ENCODE measurements at regions not wholly inside any gene's neighbourhood (a gene's known extent, or its start where the extent isn't known, plus 50 kb on each side); places are given as distances from the start of the nearest gene placed in this dataset.
"Not testable (repeated sequence)": the region's sequence is repeated elsewhere in the genome, so short reads cannot be mapped to it uniquely, and the experiment has no call there.

DNA sequence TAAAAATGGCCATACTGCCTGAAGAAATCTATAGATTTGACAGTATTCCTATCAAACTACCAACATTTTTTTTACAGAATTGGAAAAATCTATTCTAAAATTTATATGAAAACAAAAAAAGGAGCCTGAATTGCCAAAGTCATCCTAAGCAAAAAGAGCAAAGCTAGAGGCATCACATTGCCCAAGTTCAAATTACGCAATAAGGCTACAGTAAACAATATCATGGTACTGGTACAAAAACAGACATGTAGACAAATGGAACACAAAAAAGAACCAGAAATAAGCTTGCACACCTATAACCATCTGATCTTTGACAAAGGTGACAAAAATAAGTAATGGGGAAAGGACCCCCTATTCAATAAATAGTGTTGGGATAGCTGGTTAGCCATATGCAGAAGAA lies 50.2 kb upstream of the THSD7B start:
- DNase-seq (ENCODE audit: low read depth): no peak

DNA sequence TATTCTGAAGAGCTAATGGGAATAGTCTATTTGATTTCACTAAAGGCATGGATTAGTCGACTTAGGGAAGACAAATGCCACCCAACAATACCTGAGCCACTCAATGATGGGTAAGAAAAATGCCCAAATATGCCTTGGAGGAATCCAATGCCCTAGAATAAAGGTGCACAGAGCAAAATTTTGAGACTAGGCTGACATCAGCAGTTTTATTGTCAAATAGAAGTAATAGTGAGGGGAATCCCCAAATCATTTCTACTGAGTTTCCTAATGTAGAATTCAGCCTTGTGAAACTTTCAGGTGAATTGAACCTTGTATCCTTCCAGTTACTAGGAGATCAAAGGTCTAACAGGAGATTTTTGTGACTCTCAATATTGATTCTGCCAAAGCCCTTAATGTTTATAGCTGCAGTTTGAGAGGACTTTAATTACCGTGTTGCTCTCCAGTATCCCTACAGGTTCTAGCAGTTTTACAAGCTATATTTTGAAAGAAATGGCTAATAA lies 50.8 kb upstream of the THSD7B start:
- no peak for DNase-seq (ENCODE audit: low read depth)

DNA sequence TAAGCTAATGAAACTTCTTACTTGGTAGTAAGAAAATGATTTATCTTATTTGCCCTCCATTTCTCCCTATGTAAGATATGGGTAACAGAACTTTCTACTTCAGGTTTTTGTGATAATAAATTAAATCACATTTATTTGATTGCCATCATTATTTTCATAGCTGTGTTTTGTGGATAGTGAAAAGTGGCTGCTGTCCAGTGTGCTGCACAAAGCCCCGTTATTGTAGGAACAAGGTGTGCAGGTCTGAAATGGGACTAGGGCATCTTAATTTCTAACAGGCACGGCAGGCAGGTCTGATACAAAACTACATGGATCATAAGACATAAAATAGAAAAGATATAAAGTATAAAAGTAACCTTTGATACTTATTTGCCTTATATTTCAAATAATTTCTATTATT lies 51.6 kb upstream of the THSD7B start:
- no peak for DNase-seq (ENCODE audit: low read depth)

DNA sequence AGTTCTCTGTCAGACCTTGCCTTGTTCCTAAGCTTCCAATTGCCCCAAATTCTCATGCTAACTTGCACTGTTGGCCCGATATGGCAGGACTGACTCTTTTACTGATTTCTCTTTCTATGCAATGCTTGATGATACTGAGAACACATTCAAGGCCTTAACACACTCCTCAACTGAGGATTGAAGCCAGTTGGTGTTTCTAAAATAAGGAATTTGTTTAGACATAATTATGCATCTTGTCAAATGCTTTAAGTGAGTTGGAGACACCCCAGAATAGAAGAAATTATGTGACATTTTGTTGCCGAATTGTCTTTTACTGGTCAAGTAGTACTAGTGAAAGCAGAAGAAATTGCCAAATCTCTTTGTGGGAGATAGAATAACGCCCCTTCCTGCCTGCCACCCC lies 60.0 kb upstream of the THSD7B start:
- DNase-seq (ENCODE audit: low read depth): no peak

DNA sequence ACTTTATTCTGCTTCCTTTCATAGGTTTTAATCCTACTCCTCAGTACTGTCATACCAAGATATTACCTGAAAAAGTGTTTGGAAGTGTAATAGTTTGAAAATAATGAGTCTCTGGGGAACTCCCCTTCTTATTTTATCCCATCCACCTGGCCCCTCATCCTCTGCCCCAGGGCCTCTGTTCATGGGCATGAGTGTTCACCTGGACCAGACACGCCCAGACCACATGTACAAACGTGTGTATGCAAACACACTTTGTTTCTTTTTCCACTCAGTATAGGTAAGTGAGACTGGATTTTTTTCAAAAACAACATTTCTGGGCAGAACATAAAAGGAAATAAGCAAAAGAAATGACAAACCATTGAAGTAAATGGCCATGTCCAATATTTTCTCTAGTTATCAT lies 62.1 kb upstream of the THSD7B start:
- no peak for DNase-seq (ENCODE audit: low read depth)

DNA sequence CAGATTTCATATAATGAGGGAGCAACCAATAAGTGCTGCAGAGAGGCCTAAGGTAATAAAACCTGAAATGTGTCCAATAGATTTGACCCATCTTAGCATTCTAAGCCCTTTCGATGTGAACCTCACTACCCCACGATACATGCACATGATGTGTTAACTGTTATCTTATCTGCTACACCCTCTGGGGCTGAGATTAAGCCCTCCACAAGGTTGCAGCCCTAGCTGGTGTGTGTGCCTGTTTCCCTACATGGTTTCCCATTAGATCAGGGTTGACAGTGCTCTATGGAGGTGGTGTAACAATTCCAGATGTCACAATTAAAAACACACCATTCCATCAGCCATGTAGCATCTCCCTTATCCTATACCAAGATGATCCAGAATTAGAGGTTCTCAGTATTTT lies 68.9 kb upstream of the THSD7B start:
- DNase-seq (ENCODE audit: low read depth): no peak

DNA sequence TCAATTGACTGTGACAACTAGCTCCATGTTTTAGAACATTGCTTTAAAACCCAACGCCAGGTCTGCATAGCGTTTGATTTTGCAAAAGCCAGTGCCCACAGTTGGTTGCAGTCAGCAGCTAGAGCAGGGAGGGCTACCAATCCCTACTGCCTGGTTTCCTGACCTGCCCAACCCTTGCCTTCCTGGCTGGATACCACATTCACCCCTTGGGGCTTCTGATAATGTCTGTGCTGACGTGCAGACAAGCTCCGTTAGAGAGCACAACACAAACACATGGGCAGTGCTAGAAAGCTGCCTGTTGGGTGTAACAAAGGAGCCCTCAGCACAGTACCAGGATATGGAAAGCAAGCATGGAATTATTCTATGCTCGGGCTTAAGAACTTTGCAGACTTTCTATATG lies 71.4 kb upstream of the THSD7B start:
- no peak for DNase-seq (ENCODE audit: low read depth)

DNA sequence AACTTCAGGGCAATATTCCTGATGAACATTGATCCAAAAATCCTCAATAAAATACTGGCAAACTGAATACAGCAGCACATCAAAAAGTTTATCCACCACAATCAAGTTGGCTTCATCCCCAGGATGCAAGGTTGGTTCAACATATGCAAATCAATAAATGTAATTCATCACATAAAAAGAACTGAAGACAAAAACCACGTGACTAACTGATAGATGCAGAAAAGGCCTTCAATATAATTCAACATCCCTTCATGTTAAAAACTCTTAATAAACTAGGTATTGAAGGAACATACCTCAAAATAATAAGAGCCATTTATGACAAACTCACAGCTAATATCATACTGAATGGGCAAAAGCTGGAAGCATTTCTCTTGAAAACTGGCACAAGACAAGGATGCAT lies 85.3 kb upstream of the THSD7B start:
- DNase-seq (ENCODE audit: low read depth): not testable (repeated sequence)

DNA sequence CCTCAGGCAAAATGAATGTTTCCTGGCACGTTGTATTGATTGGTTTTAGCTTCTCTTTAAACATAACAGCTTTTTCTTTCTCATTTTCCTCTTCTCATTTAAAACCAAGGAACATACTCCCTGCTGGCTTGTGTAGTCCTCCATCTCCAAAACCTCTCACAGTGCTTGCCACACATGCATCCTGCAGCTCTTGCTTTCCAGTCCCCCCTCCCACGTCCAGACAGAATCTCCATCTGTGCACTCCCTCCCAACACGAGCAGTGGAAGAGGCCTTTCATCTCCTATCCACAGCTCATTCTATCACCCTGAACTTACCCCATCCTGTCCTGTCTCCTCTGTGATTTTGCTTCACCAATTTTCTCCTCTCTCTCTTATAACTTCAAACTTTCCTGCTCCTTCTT lies 99.6 kb upstream of the THSD7B start:
- DNase-seq (ENCODE audit: low read depth): no peak

DNA sequence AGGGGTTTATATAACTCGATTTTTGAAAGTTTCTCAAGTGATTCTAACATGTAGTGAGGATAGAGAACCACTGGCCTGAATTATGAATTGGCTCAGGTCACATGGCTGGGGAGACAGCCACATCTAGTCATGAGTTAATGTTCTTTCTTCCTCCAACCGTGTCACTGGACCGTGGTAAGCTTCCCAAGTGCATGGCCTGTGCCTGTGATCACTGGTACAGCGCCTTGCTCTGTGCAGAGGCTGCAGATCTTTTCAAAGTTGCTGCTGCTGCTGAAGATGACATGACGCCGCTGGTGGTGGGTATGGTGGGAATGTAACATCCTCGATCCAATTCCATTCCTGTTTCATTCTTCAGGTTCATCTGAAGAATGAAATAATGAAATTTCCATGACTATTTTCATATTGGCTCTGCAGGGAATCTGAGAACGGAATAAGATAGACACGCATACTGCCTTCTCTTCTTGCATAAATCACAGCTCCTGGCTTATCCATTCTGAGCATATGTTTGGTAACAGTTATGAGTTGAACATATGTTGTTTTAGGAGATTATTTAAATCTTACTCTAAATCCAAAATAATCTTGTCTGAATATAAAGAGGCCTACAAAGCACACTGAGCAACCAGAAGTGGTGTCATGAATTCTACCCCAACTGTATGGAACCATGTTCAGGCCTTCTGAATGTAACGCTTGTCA lies 100.5 kb upstream of the THSD7B start:
- no peak for DNase-seq (ENCODE audit: low read depth)

DNA sequence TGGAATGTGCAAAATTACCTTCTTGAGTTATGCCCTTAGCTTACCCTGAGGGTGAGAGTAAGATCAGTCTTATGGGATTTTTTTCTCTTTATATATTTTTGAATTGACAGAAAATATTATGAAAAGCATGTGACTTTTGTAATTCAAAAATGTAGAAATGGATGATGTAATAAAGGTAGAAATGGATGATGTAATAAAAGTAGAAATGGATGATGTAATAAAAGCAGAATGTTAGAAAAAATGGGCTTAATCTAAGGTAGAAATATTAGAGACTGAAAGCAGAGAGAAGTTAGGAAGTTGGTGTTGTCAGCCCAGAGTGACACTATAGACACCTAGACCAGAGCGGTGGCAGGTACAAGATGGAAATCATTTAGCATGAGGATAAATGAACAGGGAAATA lies 107.1 kb upstream of the THSD7B start:
- no peak for DNase-seq (ENCODE audit: low read depth)

DNA sequence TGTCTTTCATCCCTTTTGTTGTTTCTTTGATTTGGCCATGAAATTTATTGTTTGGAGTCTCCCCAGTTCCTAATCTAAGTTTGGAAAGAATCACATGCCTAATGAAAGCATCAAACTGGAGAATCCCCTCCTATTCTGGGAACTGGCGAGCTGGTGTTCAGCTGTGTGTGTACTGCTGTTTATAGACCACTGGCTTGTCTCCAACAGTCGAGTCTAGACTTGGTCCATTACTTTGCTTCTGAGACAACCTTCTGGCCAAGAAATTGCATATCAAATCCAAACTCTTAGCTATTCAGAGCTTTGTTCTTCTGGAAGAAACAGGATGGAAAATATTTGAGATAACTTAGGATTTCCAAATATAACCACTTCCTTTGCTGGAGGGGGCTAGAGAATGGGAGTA lies 111.5 kb upstream of the THSD7B start:
- DNase-seq (ENCODE audit: low read depth): no peak

DNA sequence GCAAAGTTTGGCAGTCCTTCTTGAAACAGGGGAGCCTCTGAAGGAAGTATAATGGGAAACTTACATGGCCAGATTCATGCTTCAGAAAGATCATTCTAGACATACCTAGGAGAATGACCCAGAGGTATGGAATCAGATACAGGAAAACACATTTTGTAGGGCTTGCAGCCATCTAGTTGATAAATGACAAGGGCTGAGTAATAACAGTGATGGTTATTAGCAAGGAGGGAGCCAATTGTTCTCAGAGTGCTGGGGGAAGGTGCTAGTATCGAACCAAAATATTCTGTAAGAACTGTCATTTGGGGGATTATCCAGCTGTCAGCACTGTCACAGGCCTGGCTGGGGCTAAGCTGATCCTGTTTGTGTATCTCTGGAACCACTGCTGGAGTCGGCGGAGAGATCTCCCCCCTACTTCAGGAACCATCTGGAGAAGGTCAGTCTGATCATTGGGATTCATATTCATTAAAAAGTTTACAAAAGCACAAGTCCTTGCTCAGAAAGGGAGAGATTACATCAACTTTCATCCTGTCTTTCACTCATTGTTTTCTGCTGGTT lies 113.8 kb upstream of the THSD7B start:
- DNase-seq (ENCODE audit: low read depth): no peak

DNA sequence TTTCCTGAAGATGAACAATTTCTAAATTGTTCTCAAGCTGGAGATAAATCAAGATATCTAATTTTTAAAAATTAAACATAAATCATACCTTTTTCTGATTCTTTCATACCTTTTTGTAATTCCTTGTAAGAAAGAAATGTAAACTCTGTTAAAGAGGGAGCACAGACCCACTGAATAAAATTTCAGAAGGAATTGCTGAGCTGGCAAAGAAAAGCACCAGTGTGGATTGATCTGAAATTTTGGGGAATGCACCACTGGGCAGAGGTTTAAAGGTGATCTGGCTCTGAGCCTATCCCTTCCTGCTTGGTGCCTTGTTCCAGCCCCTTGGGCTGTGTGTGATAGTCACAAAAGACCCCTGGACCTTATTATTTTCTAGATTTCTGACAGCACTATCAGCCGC lies 118.3 kb upstream of the THSD7B start:
- DNase-seq (ENCODE audit: low read depth): no peak

DNA sequence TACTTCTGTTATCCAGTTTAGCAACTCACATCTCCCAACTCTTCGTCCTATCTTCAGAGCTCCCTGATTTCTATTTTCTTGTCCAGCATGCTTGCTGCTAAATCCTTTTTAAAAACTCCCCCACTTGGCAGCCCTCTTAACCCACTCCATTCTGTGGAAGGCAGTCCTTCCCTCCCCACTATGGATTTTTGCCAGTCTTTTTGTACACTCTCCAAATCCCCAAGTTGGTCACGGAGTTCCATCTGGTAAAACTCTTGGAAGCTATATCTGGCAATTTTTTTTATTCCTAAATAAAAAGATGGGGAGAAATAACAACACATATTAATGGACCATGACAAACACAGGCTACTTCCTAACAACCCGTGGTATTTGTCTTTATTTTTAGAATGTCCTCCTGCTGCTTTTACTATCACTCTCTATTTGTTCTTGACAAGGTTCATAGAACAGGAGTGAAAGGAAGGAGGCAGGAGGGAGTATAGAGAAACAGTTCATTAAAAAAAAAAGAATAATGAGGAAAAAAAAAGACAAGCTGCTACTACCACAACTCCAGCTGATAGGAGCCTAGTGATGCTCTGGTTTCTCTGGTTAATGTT lies 120.0 kb upstream of the THSD7B start:
- DNase-seq (ENCODE audit: low read depth): no peak

DNA sequence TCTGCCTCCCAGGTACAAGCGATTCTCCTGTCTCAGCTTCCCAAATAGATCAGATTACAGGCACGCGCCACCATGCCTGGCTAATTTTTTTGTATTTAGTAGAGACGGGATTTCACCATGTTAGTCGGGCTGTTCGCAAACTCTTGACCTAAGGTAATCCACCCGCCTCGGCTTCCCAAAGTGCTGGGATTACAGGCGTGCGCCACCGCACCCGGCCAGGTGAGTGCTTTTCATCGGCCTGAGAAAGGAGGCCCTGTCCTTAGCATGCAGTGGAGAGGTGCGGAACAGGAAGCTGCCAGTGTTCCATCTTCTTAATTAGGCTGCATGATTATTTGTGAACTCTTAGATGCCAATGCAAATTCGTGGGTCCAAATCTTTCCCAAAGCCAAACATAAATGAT lies 125.7 kb upstream of the THSD7B start:
- no peak for DNase-seq (ENCODE audit: low read depth)

DNA sequence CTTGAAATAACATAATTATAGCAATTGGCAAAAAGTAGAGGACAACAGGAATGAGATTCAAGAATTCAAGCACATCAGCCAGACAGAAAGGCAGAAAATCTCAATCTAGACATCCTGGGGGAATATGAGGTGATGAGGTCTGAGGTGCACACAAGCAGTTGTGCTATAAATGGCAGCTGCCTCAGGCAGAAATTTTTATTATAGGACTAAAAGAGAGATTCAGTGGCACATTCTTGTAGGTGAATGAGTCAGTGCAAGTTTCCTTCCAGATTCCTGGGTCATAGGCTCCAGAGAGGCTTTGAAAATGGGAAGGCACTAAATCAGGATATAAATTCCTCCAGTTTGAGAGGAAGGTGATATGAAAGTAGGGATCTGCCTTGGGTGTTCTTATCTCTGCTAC lies 127.2 kb upstream of the THSD7B start:
- DNase-seq (ENCODE audit: low read depth): no peak

DNA sequence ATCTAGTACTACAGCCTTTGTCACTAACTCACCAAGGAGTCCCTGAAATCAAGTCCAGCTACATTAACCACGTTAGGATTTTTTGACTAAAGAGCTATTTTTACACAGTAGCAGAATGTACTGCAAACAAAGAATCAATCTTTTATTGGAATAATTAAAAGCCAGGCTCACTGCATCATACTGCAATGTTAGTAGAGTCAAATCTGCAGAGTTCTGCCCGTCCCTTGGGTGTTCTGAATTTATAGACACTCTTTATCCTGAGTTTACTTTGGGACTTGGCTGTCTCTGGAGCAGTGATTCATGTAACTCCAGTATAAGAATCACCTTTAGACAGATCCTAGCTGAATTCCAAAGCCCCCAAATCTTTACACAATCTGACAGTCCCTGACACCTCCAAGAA lies 127.9 kb upstream of the THSD7B start:
- no peak for DNase-seq (ENCODE audit: low read depth)

DNA sequence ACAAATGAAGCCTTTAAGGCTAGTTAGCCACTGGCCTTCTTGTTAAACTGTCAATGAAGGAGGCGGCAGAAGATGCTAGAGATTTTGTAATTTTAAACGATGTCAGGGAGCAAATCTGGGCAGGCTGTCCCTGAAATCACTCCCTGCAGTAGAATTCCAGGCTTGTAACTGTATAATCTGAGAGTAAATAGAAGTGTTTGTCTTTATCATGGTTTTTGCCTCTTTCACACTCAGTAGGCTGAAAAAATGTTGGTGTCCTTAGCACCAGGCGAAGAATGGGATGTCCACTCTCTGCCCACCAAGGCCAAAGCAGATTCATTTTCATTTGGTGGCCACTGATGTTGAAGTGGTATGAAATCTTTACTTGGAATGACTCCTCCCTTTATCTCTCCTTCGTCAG lies 136.9 kb upstream of the THSD7B start:
- no peak for DNase-seq (ENCODE audit: low read depth)

DNA sequence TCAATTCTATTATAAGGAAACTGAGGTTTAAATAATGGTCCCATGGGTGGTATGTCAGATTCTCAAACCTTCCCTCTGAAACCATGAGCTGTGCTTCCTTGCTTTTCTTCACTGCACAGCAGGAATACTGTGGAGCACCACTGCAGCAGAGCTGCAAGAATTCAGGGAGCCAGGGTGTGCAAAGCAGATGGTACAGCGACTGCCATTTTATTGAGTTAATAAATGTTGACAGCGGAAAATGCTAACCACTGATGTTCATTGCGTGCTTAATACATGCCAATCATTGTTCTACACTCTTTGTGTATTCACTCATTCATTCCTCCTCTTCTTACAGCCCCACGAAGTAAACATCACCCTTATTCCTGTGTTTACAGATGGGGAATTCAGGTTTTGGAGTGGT lies 152.2 kb upstream of the THSD7B start:
- no peak for DNase-seq (ENCODE audit: low read depth)

DNA sequence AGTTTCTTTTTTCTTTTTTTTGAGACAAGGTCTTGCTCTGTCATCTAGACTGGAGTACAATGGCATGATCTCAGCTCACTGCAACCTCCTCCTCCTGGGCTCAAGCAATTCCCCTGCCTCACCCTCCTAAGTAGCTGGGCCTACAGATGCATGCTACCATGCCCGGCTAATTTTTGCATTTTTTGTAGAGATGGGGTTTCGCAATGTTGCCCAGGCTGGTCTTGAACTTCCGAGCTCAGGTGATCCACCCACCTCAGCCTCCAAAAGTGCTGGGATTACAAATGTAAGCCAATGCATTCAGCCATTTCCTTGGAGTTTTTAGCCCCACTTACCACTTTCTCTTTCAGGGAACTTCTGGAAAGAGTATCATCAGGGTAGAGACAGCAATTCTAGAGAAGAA lies 153.3 kb upstream of the THSD7B start:
- DNase-seq (ENCODE audit: low read depth): no peak

DNA sequence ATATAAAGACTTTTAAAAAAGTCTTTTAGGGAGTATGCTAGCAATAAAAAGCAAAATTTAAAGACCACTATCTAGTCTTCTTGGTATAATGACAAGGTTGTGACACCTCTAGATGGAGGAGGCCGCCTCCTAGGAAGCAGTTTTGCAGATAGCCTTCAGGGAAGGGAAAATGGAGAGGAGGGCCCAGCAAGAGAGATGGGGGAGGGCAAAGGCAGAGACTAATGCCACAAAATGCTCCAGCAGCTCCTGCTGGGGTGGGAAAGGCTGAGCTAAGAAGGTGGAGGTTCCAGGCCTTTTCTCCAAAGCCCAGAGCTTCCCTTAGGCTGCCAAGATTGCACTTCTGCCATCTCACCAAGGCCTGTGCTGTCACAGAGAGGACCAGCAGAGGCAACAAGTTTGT lies 153.9 kb upstream of the THSD7B start:
- DNase-seq (ENCODE audit: low read depth): no peak

DNA sequence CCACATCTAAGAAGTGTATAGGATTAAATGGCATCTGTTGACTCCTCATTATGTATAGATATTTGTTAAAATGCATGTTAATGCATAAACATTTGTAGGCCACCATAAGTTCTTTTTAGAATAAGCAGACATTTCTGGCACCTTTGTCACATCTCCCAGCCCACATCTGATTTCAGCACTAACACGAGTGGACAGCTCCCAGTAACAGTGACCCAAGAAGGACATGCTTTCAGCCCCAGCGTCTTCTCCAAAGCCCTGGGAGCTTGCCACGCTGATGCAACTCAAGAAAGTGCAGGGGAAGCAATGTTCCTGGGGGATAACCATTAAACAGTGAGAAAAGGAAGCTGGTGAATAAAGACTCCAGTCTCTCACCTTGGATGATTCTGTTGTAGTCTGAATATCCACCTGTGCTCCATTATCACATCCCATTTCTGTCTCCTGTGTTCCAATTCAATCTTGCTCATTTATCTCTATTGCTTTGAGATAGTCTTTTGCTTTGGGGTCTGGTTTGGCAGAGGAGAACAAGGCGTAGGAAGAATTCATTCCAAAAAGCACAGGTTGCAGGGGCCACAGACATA lies 182.6 kb upstream of the THSD7B start:
- no peak for DNase-seq (ENCODE audit: low read depth)

DNA sequence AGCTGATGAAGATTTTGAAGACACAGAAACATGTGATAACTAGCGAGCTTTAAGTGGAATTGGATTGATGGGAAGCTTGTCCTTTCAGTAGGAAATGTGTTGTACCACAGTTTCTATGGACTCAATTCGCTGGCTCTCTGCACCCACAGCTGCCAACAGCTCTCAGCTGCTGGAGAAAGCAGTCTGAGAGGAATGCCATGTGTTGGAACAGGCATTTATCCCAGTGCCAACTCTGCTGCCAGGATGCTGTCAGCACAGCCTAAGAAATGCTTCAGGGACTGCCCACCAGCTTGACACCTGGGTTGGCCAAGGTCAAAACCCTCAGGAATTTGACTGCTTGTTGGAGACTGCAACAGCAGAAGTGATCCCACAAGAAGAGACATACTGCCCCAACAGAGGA lies 193.0 kb upstream of the THSD7B start:
- DNase-seq (ENCODE audit: low read depth): no peak
